NB4 (cell line): ENCODE measurements at regions not wholly inside any gene's neighbourhood (a gene's known extent, or its start where the extent isn't known, plus 50 kb on each side); places are given as distances from the start of the nearest gene placed in this dataset.

Experiments
- CTCF ChIP-seq: IDR thresholded peaks from one replicate; pipeline ENCODE4 v1.5.1; 2012; ENCODE audit warnings: low read depth, low read length
- MAX ChIP-seq: IDR thresholded peaks from 2 replicates; pipeline ENCODE4 v1.6.1; 2011; ENCODE audit warnings: low read depth, low read length
- MYC ChIP-seq: IDR thresholded peaks from 2 replicates; pipeline ENCODE4 v1.6.1; 2011; ENCODE audit warnings: low read depth, low read length
- POLR2A ChIP-seq: IDR thresholded peaks from 2 replicates; pipeline ENCODE4 v1.6.1; 2011; ENCODE audit warnings: mild to moderate bottlenecking; ENCODE audit not compliant: insufficient read length; ENCODE audit errors: extremely low read depth

GRCh38 chr12:19829100-19829853, 390.0 kb downstream of the AEBP2 start:
- TF ChIP-seq CTCF (no peak), POLR2A (no peak), MAX (no peak), MYC (no peak)
